ENCODE measurements at regions not wholly inside any gene's neighbourhood (a gene's known extent, or its start where the extent isn't known, plus 50 kb on each side); places are given as distances from the start of the nearest gene placed in this dataset.

DNA sequence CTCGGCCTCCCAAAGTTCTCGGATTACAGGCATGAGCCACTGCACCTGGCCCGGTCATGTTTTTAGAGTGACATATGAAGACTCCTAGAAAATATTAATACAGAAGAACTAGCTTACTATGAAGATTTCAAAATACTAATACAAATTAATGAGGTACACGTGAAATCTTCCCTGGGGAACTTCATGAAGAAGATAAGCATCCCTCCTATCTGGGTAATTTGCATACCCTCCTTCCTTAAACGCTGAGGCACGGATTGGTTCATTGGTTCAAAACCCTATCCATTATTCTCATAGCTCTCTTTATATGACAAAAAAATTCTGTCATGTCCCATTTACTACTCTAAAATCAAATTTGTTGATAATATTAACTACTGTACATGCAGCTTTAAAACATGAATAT is 224.8 kb upstream of the KLF14 start:
- H3K27me3 Mint-ChIP-seq (ENCODE audit: insufficient read depth, unreplicated experiment): no peaks in the 10 kb centered on the region
- intact Hi-C loops (cut with micrococcal nuclease): no loop called here
- CTCF ChIA-PET: interaction anchor here (0.5 to 7.3 kb wide), 24 partner anchors 12 to 661 kb away, joined by 3 to 87 read pairs (median 8); no protein-coding TSS in a partner anchor
- H3K9me3 Mint-ChIP-seq (ENCODE audit: unreplicated experiment): no peaks in the 10 kb centered on the region
- peak overlapping the region; percentile 76 for H3K4me3 Mint-ChIP-seq (ENCODE audit: unreplicated experiment)
- no TSS peak for BruUV-seq (replicated peaks)
- peaks cover 72% of the 10 kb centered on the region for H3K4me1 Mint-ChIP-seq (ENCODE audit: insufficient read depth, unreplicated experiment)
- POLR2A ChIA-PET: interaction anchor here (0.6 to 12.1 kb wide), 17 partner anchors 12 to 1010 kb away, joined by 3 to 178 read pairs (median 15); partner anchors contain the start of gene MKLN1
- DNase-seq (ENCODE audit: unreplicated experiment): no peak
- peak overlapping the region; percentile 94 for H3K27ac Mint-ChIP-seq (ENCODE audit: low read depth, unreplicated experiment)
- peaks cover 11% of the 10 kb centered on the region for H3K36me3 Mint-ChIP-seq (ENCODE audit: insufficient read depth, unreplicated experiment)
- TF ChIP-seq, protein P1, sequence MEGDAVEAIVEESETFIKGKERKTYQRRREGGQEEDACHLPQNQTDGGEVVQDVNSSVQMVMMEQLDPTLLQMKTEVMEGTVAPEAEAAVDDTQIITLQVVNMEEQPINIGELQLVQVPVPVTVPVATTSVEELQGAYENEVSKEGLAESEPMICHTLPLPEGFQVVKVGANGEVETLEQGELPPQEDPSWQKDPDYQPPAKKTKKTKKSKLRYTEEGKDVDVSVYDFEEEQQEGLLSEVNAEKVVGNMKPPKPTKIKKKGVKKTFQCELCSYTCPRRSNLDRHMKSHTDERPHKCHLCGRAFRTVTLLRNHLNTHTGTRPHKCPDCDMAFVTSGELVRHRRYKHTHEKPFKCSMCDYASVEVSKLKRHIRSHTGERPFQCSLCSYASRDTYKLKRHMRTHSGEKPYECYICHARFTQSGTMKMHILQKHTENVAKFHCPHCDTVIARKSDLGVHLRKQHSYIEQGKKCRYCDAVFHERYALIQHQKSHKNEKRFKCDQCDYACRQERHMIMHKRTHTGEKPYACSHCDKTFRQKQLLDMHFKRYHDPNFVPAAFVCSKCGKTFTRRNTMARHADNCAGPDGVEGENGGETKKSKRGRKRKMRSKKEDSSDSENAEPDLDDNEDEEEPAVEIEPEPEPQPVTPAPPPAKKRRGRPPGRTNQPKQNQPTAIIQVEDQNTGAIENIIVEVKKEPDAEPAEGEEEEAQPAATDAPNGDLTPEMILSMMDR (IDR thresholded peaks at IDR 0.05; ENCODE audit: unreplicated experiment): no peak

DNA sequence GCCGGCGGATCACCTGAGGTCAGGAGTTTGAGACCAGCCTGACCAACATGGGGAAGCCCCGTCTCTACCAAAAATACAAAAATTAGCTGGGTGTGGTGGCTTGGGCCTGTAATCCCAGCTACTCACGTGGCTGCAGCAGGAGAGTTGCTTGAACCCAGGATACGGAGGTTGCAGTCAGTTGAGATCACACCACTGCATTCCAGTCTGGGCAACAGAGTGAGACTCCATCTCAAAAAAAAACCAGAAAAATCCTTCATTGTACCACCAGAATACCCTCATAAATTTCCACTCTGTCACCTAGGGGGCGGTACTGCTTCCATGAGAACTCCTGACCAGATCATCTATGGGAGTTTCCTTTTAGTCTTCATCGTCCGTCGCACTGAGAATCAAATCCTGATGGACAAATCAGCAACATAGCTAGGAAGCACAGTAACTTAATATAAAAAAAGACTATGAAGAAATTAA is 225.8 kb upstream of the KLF14 start:
- Mint-ChIP-seq H3K4me3 (ENCODE audit: unreplicated experiment) (peak overlapping the region; percentile 76), H3K4me1 (ENCODE audit: insufficient read depth, unreplicated experiment) (peaks cover 62% of the 10 kb centered on the region), H3K36me3 (ENCODE audit: insufficient read depth, unreplicated experiment) (peaks cover 11% of the 10 kb centered on the region), H3K27me3 (ENCODE audit: insufficient read depth, unreplicated experiment) (no peaks in the 10 kb centered on the region), H3K9me3 (ENCODE audit: unreplicated experiment) (no peaks in the 10 kb centered on the region), H3K27ac (ENCODE audit: low read depth, unreplicated experiment) (peak overlapping the region; percentile 94)
- TF ChIP-seq, protein P1 (IDR thresholded peaks at IDR 0.05; ENCODE audit: unreplicated experiment): peak; percentile 66
- DNase-seq (ENCODE audit: unreplicated experiment): peak; percentile 88
- POLR2A ChIA-PET: interaction anchor here (0.7 to 12.1 kb wide), 29 partner anchors 8 to 368 kb away, joined by 3 to 178 read pairs (median 8); partner anchors contain the start of gene MKLN1
- CTCF ChIA-PET: interaction anchor here (0.6 to 7.3 kb wide), 37 partner anchors 8 to 1876 kb away, joined by 3 to 87 read pairs (median 5); no protein-coding TSS in a partner anchor
- BruUV-seq (replicated peaks): no TSS peak
- intact Hi-C loops (cut with micrococcal nuclease): loop anchor here (1.0 to 5.0 kb wide), 5 partner anchors 46 to 83 kb away; no protein-coding TSS in a partner anchor

DNA sequence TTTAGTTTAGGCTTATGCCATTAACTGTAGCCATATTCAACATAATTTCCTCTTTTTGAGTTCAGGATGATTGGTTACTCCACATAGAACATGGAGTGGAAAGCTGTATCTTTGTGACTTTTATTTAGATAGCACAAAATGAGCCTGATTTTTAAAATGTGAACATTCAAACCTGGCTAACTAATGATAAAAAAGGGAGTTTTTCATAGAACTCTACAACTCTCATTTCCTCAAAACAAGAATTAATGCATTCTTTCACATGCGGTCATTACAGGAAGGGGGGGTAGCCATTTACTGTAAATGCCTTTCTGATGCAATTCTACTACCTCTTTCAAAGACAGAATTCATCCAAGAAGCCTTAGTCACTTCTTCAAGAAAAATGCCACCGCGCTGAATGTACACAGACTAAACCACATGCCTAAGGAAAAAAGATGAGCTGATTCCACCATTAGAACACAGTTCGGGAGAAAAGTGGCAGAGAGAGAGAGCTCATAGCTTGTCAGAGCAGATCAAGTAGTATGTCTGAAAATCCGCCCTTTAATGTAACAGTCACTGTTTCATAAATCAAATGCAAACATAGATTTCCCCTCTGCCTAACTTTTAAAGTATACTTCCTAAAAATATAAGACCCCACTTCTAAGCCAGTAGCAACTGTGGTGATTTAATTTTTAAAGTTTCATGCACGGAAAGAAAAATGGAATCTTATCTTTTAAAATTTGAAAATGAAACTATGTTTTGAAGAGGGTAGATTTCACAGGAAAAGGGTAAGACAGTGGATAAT is 226.4 kb upstream of the KLF14 start:
- BruUV-seq (replicated peaks): TSS peak; percentile 83
- peaks cover 15% of the 10 kb centered on the region for H3K36me3 Mint-ChIP-seq (ENCODE audit: insufficient read depth, unreplicated experiment)
- peaks cover 56% of the 10 kb centered on the region for H3K4me1 Mint-ChIP-seq (ENCODE audit: insufficient read depth, unreplicated experiment)
- DNase-seq (ENCODE audit: unreplicated experiment): peak; percentile 96
- POLR2A ChIA-PET: interaction anchor here (0.7 to 12.1 kb wide), 31 partner anchors 8 to 1095 kb away, joined by 3 to 178 read pairs (median 7); no protein-coding TSS in a partner anchor
- TF ChIP-seq, protein P1 (IDR thresholded peaks at IDR 0.05; ENCODE audit: unreplicated experiment): no peak
- no peaks in the 10 kb centered on the region for H3K9me3 Mint-ChIP-seq (ENCODE audit: unreplicated experiment)
- no peaks in the 10 kb centered on the region for H3K27me3 Mint-ChIP-seq (ENCODE audit: insufficient read depth, unreplicated experiment)
- H3K27ac Mint-ChIP-seq (ENCODE audit: low read depth, unreplicated experiment): peak overlapping the region; percentile 94
- intact Hi-C loops (cut with micrococcal nuclease): loop anchor here (1.0 to 5.0 kb wide), 5 partner anchors 47 to 82 kb away; no protein-coding TSS in a partner anchor
- peak overlapping the region; percentile 76 for H3K4me3 Mint-ChIP-seq (ENCODE audit: unreplicated experiment)
- CTCF ChIA-PET: interaction anchor here (0.6 to 7.3 kb wide), 31 partner anchors 8 to 1876 kb away, joined by 3 to 87 read pairs (median 5); no protein-coding TSS in a partner anchor

DNA sequence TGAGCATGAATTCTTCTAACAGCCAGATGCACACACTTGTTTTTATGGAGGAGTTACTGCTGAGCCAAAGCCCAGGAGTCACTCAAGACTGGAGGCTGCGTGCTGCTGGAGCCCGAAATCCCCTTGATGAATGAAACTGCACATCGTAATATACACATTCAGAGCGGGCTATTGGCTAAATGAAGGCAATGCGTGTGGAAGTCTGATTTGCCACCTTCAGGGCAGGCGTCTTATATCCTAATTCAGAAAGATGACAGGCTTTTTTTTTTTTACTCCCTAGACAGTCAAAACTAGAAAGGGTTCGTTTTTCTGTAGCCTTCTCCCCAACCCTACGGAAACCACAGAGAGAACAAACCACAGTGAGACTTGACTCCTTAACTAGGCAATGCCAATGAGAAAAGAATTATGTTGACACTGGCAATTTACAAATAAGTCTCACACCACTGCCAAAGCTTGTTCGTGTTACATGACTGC is 227.2 kb upstream of the KLF14 start:
- intact Hi-C loops (cut with micrococcal nuclease): loop anchor here (2.0 to 5.0 kb wide), 4 partner anchors 52 to 81 kb away; no protein-coding TSS in a partner anchor
- TF ChIP-seq, protein P1 (IDR thresholded peaks at IDR 0.05; ENCODE audit: unreplicated experiment): no peak
- CTCF ChIA-PET: interaction anchor here (1.0 to 7.3 kb wide), 20 partner anchors 9 to 110 kb away, joined by 3 to 87 read pairs (median 10); no protein-coding TSS in a partner anchor
- DNase-seq (ENCODE audit: unreplicated experiment): peak; percentile 91
- Mint-ChIP-seq H3K4me3 (ENCODE audit: unreplicated experiment) (peak overlapping the region; percentile 76), H3K4me1 (ENCODE audit: insufficient read depth, unreplicated experiment) (peaks cover 48% of the 10 kb centered on the region), H3K9me3 (ENCODE audit: unreplicated experiment) (no peaks in the 10 kb centered on the region), H3K27ac (ENCODE audit: low read depth, unreplicated experiment) (peak overlapping the region; percentile 94), H3K27me3 (ENCODE audit: insufficient read depth, unreplicated experiment) (no peaks in the 10 kb centered on the region), H3K36me3 (ENCODE audit: insufficient read depth, unreplicated experiment) (peaks cover 21% of the 10 kb centered on the region)
- POLR2A ChIA-PET: interaction anchor here (0.7 to 12.1 kb wide), 29 partner anchors 9 to 109 kb away, joined by 3 to 178 read pairs (median 5); no protein-coding TSS in a partner anchor
- no TSS peak for BruUV-seq (replicated peaks)
